Adipocyte (in vitro differentiated cells): ENCODE measurements at regions not wholly inside any gene's neighbourhood (a gene's known extent, or its start where the extent isn't known, plus 50 kb on each side); places are given as distances from the start of the nearest gene placed in this dataset.

Source experiments
- DNase-seq: peaks from one replicate; pipeline ENCODE4 v3.0.0-alpha.2; 2015; ENCODE audit warnings: low read depth
- H3K27me3 ChIP-seq: replicated peaks from 2 replicates; pipeline ENCODE4 v1.7.0; 2013; ENCODE audit warnings: mild to moderate bottlenecking, low read length, moderate library complexity; ENCODE audit not compliant: control insufficient read depth, insufficient read depth
- H3K36me3 ChIP-seq: 2 replicates; pipeline ENCODE4 v1.7.0; 2013; ENCODE audit warnings: low read length, mild to moderate bottlenecking, moderate library complexity; ENCODE audit not compliant: control insufficient read depth, insufficient read depth, severe bottlenecking
- H3K4me1 ChIP-seq: 2 replicates; pipeline ENCODE4 v1.7.0; 2013; ENCODE audit warnings: mild to moderate bottlenecking, low read length, moderate library complexity; ENCODE audit not compliant: control insufficient read depth, insufficient read depth
- H3K4me3 ChIP-seq: 2 replicates; pipeline ENCODE4 v1.7.0; 2013; ENCODE audit warnings: mild to moderate bottlenecking, low read length, moderate library complexity
- H3K9ac ChIP-seq: 2 replicates; pipeline ENCODE4 v1.7.0; 2013; ENCODE audit warnings: mild to moderate bottlenecking, low read length, moderate library complexity
- H3K9me3 ChIP-seq: 2 replicates; pipeline ENCODE4 v1.7.0; 2013; ENCODE audit warnings: mild to moderate bottlenecking, low read length, moderate library complexity; ENCODE audit not compliant: control insufficient read depth

DNA sequence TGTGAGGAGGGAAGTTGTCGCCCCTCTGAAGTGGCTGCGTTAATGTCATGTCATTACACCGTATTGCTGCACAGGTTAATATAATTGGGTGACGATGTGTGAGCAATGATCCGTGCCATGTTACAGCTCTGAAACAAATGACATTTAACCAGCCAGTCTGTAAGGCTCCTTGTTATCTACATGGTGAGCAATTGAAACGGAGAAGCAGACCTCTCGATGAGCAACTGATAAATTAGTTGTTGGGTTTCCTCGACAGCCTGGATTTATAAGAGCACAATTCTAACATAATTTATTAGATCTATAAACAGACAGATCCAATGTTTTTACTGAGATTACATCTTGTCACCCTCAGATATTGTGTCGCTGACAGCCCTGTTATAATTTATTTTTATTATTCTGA lies 49.9 kb upstream of the MAFB start:
- no peaks in the 10 kb centered on the region for H3K9me3 ChIP-seq
- H3K27me3 ChIP-seq: peaks cover 46% of the 10 kb centered on the region
- no peaks in the 10 kb centered on the region for H3K36me3 ChIP-seq
- no peak for DNase-seq
- H3K9ac ChIP-seq: no peak overlapping the region
- H3K4me3 ChIP-seq: no peak overlapping the region
- H3K4me1 ChIP-seq: no peaks in the 10 kb centered on the region

DNA sequence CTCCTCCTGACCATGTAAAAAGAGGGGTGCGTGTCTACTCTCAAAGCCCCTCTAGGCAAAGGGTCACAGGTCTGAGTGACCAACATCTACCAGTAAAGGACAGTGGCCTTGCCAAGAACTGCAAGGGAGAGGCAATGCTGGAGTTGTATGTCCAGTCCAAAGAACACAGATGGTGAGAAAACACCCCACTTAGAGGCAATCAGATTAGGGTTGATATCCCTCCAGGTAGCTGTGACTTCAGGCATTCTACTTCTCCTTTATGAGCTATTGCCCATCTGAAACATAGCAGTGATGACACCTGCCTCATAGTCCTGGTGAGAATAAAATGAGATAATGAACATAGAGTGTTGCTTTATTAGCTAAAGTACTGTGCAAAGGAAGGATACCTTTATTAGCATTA lies 50.8 kb upstream of the MAFB start:
- Histone ChIP-seq H3K9me3 (no peaks in the 10 kb centered on the region), H3K9ac (no peak overlapping the region), H3K4me3 (no peak overlapping the region), H3K27me3 (peaks cover 53% of the 10 kb centered on the region), H3K4me1 (no peaks in the 10 kb centered on the region), H3K36me3 (no peaks in the 10 kb centered on the region)
- no peak for DNase-seq

DNA sequence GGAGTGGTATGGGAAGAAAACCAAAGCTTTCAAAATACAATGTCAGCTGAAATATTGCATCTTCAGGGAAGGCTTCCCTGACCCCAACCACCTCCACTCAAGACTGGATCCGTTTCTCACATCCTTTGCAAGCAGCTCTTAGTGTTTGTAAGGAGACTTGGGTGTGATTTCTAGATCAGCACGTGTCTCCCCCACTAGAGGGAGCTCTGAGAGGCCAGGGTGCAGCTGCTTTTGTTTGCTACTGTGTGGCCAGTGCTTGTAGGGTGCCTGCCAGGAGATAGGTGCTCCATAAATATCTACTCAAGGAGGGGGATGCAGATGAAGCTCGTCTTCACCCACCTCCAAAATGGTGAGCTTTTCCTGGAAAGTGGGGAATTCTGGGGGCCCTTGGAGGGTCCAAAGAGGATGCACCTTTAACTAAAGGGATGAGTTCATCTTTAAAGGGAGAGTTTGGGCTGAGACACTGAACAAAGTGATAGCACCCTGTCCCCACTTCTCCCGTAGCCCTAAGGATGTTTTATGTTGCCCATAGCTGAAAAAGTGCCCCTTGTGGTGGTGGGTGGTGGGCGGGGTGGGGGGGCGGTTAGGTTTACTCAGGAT lies 52.6 kb upstream of the MAFB start:
- peaks cover 56% of the 10 kb centered on the region for H3K27me3 ChIP-seq
- DNase-seq: peak; percentile 43
- H3K36me3 ChIP-seq: no peaks in the 10 kb centered on the region
- H3K4me3 ChIP-seq: no peak overlapping the region
- H3K4me1 ChIP-seq: no peaks in the 10 kb centered on the region
- no peaks in the 10 kb centered on the region for H3K9me3 ChIP-seq
- H3K9ac ChIP-seq: no peak overlapping the region

DNA sequence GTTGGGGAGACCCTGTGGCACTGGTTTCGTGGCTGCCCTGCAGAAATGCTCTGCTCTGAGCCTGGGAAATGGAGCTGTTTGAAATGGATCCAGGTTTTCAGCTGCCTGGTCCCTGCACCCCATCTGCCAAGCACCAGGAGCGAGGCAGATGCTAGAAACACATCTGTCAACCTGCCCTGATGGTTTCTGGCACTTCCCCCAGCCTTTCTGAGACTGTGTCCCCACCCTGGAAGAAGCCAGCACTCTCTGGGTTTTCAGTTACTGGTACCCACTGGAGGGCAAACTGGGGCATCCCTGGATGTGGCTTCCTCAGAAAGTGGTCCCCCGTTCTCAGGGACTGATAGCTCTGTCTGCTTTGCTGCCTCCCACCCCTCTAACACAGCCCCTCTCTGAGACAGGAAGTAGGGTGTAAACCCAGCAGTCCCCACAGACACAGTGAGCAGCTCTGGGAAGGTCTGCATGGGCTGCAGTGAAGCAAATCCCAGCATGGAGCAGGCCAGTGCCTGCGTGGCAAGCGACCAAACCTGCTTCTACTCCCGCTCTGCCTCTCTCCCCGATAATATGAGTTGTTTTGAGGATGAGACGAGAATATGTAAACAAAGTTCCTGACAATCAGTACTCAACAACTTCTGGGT lies 54.2 kb upstream of the MAFB start:
- Histone ChIP-seq H3K36me3 (no peaks in the 10 kb centered on the region), H3K9me3 (no peaks in the 10 kb centered on the region), H3K27me3 (peaks cover 46% of the 10 kb centered on the region), H3K9ac (no peak overlapping the region), H3K4me3 (no peak overlapping the region), H3K4me1 (no peaks in the 10 kb centered on the region)
- DNase-seq: no peak

DNA sequence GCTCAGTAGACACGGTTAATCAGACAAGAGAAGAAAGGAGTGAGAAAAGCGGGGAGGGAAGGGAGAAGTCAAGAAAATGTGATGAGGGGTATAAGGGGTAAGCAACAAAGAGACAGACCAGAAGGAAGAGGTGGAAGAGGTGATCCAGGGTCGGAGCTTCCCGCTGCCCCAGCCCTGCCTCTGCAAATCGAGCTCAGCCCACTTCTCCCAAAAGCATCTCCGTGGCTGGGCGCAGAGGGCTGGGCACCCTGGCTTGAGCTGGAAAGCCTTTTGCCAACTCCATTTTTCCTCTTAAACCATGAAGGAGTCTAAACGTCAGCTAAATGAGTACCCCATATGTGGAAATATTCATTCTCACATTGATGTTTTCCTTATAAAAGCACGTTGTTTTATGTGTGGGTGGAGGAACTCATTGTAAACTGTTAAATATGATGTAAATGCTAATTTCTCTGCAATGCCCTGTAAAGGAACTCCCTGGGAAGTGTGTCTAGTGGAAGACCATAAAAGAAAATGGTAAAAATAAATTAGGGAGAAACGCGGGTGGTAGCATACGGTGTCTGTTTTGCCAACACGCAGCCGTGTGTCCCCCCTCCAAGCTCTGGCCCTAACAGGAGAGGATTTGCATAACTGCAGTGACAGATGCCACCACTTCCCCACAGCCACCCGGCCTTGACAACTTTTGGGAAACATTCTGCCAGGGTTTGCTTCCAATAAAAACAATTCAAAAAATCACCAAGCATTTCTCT lies 55.2 kb upstream of the MAFB start:
- Histone ChIP-seq H3K4me3 (no peak overlapping the region), H3K9ac (no peak overlapping the region), H3K9me3 (no peaks in the 10 kb centered on the region), H3K27me3 (peaks cover 41% of the 10 kb centered on the region), H3K4me1 (no peaks in the 10 kb centered on the region), H3K36me3 (no peaks in the 10 kb centered on the region)
- no peak for DNase-seq

DNA sequence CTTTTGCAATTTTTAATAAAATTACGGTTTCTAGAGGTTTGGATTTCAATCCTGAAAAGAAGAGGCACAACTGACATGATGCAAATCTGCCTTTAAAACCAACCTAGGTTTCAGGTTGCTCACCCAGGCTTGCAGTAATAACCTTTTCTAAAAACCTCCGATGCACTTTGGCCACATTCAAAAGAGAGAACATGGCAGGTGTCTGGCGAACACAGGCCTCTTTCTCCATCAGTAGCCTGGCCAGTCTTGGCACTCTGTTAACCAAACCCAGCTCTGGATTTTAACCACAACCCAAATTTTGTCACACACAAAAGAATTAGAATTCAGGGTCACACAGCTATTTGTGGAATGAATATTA lies 55.8 kb upstream of the MAFB start:
- Histone ChIP-seq H3K4me3 (no peak overlapping the region), H3K9ac (no peak overlapping the region), H3K36me3 (no peaks in the 10 kb centered on the region), H3K27me3 (peaks cover 36% of the 10 kb centered on the region), H3K9me3 (no peaks in the 10 kb centered on the region), H3K4me1 (peaks cover 5% of the 10 kb centered on the region)
- no peak for DNase-seq

DNA sequence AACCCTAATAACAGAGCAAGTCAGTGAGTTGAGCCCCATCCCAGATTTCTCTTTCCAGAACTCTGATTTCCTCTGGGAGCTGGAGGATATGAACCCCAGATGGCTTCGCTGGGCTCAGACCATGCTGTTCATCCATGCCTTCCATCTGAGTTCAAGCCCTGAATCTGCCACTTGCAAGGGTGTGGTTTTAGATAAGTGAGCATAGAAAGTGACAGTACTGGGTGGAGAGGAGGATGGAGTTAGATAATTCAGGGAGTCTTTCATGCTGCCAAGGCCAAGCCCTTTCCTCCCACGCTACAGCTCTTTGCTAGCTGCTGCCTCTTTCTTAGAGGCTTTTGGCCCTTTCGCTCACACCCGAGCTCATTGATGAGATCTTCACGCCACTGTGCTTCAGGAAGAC lies 57.2 kb upstream of the MAFB start:
- DNase-seq: no peak
- H3K9ac ChIP-seq: no peak overlapping the region
- peaks cover 15% of the 10 kb centered on the region for H3K4me1 ChIP-seq
- H3K9me3 ChIP-seq: no peaks in the 10 kb centered on the region
- peaks cover 32% of the 10 kb centered on the region for H3K27me3 ChIP-seq
- H3K4me3 ChIP-seq: no peak overlapping the region
- no peaks in the 10 kb centered on the region for H3K36me3 ChIP-seq

DNA sequence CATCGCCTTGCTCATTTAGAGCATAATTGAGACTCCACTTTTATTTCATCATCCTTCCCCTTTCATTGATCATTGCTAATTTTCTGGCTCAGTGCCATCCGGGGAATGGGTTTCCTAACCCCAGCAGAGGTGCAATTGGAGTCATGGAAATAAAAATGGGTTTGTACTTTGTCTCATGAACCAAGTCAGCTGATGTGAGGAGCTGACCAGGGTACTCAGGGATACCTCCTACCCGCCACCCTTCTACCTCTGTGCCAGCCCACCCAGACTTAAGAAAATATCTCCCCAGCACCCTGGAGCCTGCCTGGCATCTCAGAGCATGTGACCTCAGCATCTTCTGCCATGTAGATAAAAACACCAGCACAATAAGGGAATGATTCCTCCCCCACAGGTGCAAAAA lies 59.1 kb upstream of the MAFB start:
- Histone ChIP-seq H3K4me1 (peaks cover 15% of the 10 kb centered on the region), H3K9ac (no peak overlapping the region), H3K36me3 (no peaks in the 10 kb centered on the region), H3K9me3 (no peaks in the 10 kb centered on the region), H3K27me3 (peaks cover 24% of the 10 kb centered on the region), H3K4me3 (no peak overlapping the region)
- no peak for DNase-seq

DNA sequence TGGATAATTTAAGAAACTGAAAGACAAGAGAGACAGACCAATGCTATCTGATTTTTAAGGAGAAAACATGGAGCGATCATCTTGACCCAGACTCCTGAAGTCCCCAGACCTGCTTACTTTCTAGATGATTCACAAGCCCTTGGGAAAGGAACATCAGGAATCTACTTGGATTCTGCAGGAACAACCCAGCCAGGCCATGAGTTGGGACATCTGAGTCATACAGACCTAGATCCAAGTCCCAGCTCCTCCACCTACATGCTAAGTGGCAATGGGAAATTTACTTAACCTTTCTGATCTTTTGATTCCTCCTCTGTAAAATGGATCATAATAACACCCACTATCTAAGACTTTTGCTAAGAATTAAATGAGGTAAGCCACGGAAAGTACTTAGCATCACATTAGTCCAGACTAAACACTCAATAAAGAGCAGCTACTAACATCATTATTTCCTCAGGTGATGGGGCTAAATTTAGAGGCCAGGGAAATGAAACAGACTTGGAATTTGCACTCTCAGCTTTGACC lies 61.0 kb upstream of the MAFB start:
- no peak for DNase-seq
- Histone ChIP-seq H3K4me1 (peaks cover 27% of the 10 kb centered on the region), H3K9me3 (no peaks in the 10 kb centered on the region), H3K36me3 (no peaks in the 10 kb centered on the region), H3K9ac (no peak overlapping the region), H3K4me3 (no peak overlapping the region), H3K27me3 (peaks cover 10% of the 10 kb centered on the region)

DNA sequence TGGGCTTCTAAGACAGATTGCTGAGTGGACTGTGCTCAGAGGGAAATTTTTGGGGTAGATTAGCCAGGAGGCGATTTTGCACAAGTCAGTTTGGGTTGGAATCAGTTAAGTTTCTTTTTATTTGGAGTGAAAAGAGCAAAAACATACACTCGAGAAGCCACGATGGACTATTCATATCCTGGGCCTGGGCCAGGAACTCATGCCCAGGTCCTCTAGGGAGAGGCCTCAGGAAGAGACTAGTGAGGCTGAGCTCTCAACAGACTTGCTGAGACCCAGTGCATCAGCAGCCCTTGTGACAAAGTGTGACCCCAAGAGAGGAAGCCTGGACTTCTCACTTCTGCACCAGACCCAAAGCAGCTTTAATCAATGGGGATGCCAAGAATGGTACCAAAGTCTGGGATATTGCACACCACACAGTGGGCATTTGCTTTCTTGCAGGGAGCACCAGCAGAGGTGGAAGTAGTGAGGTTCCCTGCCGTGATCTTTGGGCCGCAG lies 61.6 kb upstream of the MAFB start:
- H3K9me3 ChIP-seq: no peaks in the 10 kb centered on the region
- no peak overlapping the region for H3K9ac ChIP-seq
- DNase-seq: no peak
- H3K4me3 ChIP-seq: no peak overlapping the region
- peaks cover 27% of the 10 kb centered on the region for H3K4me1 ChIP-seq
- peaks cover 4% of the 10 kb centered on the region for H3K27me3 ChIP-seq
- no peaks in the 10 kb centered on the region for H3K36me3 ChIP-seq

DNA sequence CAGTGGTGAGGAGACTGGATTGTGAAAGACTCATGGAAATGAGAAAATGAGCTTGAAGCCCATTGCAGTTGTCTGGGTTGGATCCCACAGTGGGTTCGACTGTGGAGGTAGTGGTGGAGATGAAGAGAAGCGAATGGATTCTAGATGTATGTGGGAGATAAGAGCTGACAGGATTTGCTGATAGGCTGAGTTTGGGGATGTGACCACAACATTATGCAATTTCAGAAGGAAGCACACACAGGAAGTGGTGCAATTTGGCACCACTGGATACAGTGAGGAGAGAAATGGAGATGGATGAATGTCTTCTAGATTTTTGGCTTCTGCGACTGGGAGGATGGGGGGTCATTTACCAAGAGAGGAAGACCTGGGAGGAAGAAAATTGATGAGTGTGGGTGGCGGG lies 64.4 kb upstream of the MAFB start:
- Histone ChIP-seq H3K36me3 (no peaks in the 10 kb centered on the region), H3K27me3 (no peaks in the 10 kb centered on the region), H3K9ac (no peak overlapping the region), H3K9me3 (no peaks in the 10 kb centered on the region), H3K4me3 (no peak overlapping the region), H3K4me1 (peaks cover 27% of the 10 kb centered on the region)
- no peak for DNase-seq
